Thoracic aorta (tissue), 2 donors: ENCODE measurements at regions not wholly inside any gene's neighbourhood (a gene's known extent, or its start where the extent isn't known, plus 50 kb on each side); places are given as distances from the start of the nearest gene placed in this dataset.

Source experiments
- ATAC-seq: fragments of 150-250 bp; one replicate; pipeline ENCODE4 v1.8.0; 2017; ENCODE audit warnings: low read depth; ENCODE audit not compliant: insufficient number of reproducible peaks, low FRiP score
- DNase-seq: peaks from one replicate; pipeline ENCODE4 v3.0.0-alpha.2; 2020; ENCODE audit warnings: low spot score
- H3K27ac ChIP-seq, 2 donors: fragments of 200-600 bp; sonication (generic); 1 replicate in 1 of 2; 2 replicates in 1 of 2; pipeline ENCODE4 v1.5.1; 2016; ENCODE audit warnings: mild to moderate bottlenecking in 2 of 2, moderate library complexity in 2 of 2
- H3K27me3 ChIP-seq: fragments of 200-600 bp; sonication (generic); replicated peaks from 2 replicates; pipeline ENCODE4 v1.6.0; 2016; ENCODE audit warnings: mild to moderate bottlenecking; ENCODE audit not compliant: insufficient read depth
- H3K36me3 ChIP-seq: fragments of 200-600 bp; sonication (generic); one replicate; pipeline ENCODE4 v1.5.1; 2016
- H3K4me1 ChIP-seq, 2 donors: fragments of 200-600 bp; sonication (generic); 1 replicate in 1 of 2; 2 replicates in 1 of 2; pipeline versions ENCODE4 v1.5.1 to v1.6.0; 2016; ENCODE audit warnings: low read depth in 2 of 2, mild to moderate bottlenecking in 1 of 2; ENCODE audit not compliant: control insufficient read depth in 1 of 2
- H3K4me3 ChIP-seq: fragments of 200-600 bp; sonication (generic); 2 replicates; pipeline ENCODE4 v1.5.1; 2016; ENCODE audit warnings: mild to moderate bottlenecking
- H3K9me3 ChIP-seq: fragments of 200-600 bp; sonication (generic); 2 replicates; pipeline ENCODE4 v1.5.1; 2016
- CTCF ChIP-seq: fragments of 200-600 bp; sonication (generic); IDR thresholded peaks from one replicate; pipeline ENCODE4 v1.5.1; 2019; ENCODE audit warnings: antibody characterized with exemption

GRCh38 chr4:180950377-180950776 lies 1292.8 kb upstream of the TENM3 start:
- Histone ChIP-seq H3K9me3 (no peaks in the 10 kb centered on the region), H3K4me3 (no peak overlapping the region), H3K27me3 (no peaks in the 10 kb centered on the region), H3K4me1 (no peaks in the 10 kb centered on the region), H3K27ac (no peak overlapping the region), H3K36me3 (no peaks in the 10 kb centered on the region)
- DNase-seq = no peak
- no peak for ATAC-seq
- TF ChIP-seq CTCF = no peak

GRCh38 chr4:180951312-180951711 lies 1291.9 kb upstream of the TENM3 start:
- H3K36me3 ChIP-seq = no peaks in the 10 kb centered on the region
- H3K9me3 ChIP-seq = no peaks in the 10 kb centered on the region
- ATAC-seq = no peak
- no peak for DNase-seq
- H3K4me1 ChIP-seq = no peaks in the 10 kb centered on the region
- no peak overlapping the region for H3K4me3 ChIP-seq
- no peak overlapping the region for H3K27ac ChIP-seq
- no peak for TF ChIP-seq CTCF
- H3K27me3 ChIP-seq = no peaks in the 10 kb centered on the region

- H3K9me3 ChIP-seq = no peaks in the 10 kb centered on the region
- H3K27me3 ChIP-seq = no peaks in the 10 kb centered on the region
- TF ChIP-seq CTCF = no peak
- DNase-seq (no peak), ATAC-seq (no peak)
- no peak overlapping the region for H3K4me3 ChIP-seq
- no peaks in the 10 kb centered on the region for H3K36me3 ChIP-seq
- H3K27ac ChIP-seq = no peak overlapping the region
- H3K4me1 ChIP-seq = no peaks in the 10 kb centered on the region
Measured at GRCh38 chr4:180953572-180953971, 1289.6 kb upstream of the TENM3 start.

- DNase-seq = no peak
- Histone ChIP-seq H3K4me3 (no peak overlapping the region), H3K9me3 (no peaks in the 10 kb centered on the region), H3K27me3 (no peaks in the 10 kb centered on the region), H3K27ac (no peak overlapping the region), H3K4me1 (no peaks in the 10 kb centered on the region), H3K36me3 (no peaks in the 10 kb centered on the region)
- no peak for TF ChIP-seq CTCF
- ATAC-seq = no peak
Measured at GRCh38 chr4:180960743-180961401, 1282.3 kb upstream of the TENM3 start.

GRCh38 chr4:180962268-180962667 lies 1280.9 kb upstream of the TENM3 start:
- H3K27me3 ChIP-seq = no peaks in the 10 kb centered on the region
- H3K4me1 ChIP-seq = no peaks in the 10 kb centered on the region
- no peaks in the 10 kb centered on the region for H3K9me3 ChIP-seq
- no peaks in the 10 kb centered on the region for H3K36me3 ChIP-seq
- TF ChIP-seq CTCF = no peak
- no peak overlapping the region for H3K4me3 ChIP-seq
- no peak for ATAC-seq
- no peak for DNase-seq
- no peak overlapping the region for H3K27ac ChIP-seq
